ENCODE measurements at regions not wholly inside any gene's neighbourhood (a gene's known extent, or its start where the extent isn't known, plus 50 kb on each side); places are given as distances from the start of the nearest gene placed in this dataset.
"Not testable (repeated sequence)": the region's sequence is repeated elsewhere in the genome, so short reads cannot be mapped to it uniquely, and the experiment has no call there.

GRCh38 chr4:72761368-72762038, 192.5 kb upstream of the ADAMTS3 start:
- Histone ChIP-seq H3K36me3 (replicated peaks in 1 of 2; ENCODE audit: control insufficient read depth in 1 of 2, insufficient read depth in 2 of 2, low read length in 2 of 2) (no peaks in the 10 kb centered on the region), H2AFZ (ENCODE audit: insufficient read depth, low read depth, low read length, poor library complexity, severe bottlenecking) (no peak overlapping the region), H3K9me3 (replicated peaks in 1 of 2; ENCODE audit: control insufficient read depth in 1 of 2, insufficient read depth in 1 of 2, low read length in 2 of 2) (no peaks in the 10 kb centered on the region), H3K27me3 (ENCODE audit: control insufficient read depth in 2 of 2, insufficient read depth in 2 of 2, low read length in 2 of 2) (no peaks in the 10 kb centered on the region), H4K20me1 (ENCODE audit: insufficient read depth, low read length) (no peaks in the 10 kb centered on the region), H3K4me1 (ENCODE audit: control insufficient read depth in 1 of 2, insufficient read depth in 2 of 2, low read length in 2 of 2) (no peaks in the 10 kb centered on the region), H3K9ac (ENCODE audit: insufficient read depth, low read length, poor library complexity, severe bottlenecking) (no peak overlapping the region), H3K4me3 (replicated peaks in 1 of 3; ENCODE audit: low read depth in 2 of 3, low read length in 3 of 3) (no peak overlapping the region), H3K27ac (ENCODE audit: low read depth in 1 of 2, low read length in 2 of 2) (no peak overlapping the region), H3K79me2 (ENCODE audit: insufficient read depth, low read length) (no peaks in the 10 kb centered on the region), H3K4me2 (replicated peaks; ENCODE audit: extremely low read depth, low read length, poor library complexity, severe bottlenecking) (no peak overlapping the region)
- DNase-seq, result no peak
- WGBS (ENCODE audit: insufficient coverage), result 100% methylated on average over 3 of the region's 5 CpGs
- Mint-ChIP-seq H3K4me3 (no peak overlapping the region), H3K9me3 (peaks cover 0 to 8% (median 2%) of the 10 kb centered on the region in 7 donors), H3K4me1 (no peaks in the 10 kb centered on the region), H3K27ac (no peak overlapping the region), H3K36me3 (no peaks in the 10 kb centered on the region), H3K27me3 (ENCODE audit: low read depth in 3 of 3) (peaks cover 0 to 1% (median 0%) of the 10 kb centered on the region in 3 donors)
- TF ChIP-seq CTCF (IDR thresholded peaks at IDR 0.05), result no peak
- intact Hi-C loops (cut with micrococcal nuclease), result no loop called here

GRCh38 chr4:72753414-72753813, 184.4 kb upstream of the ADAMTS3 start:
- H3K36me3 Mint-ChIP-seq; H3K9ac ChIP-seq (ENCODE audit: insufficient read depth, low read length, poor library complexity, severe bottlenecking); H3K27me3 ChIP-seq (ENCODE audit: control insufficient read depth in 2 of 2, insufficient read depth in 2 of 2, low read length in 2 of 2); H3K4me3 ChIP-seq (replicated peaks in 1 of 3; ENCODE audit: low read depth in 2 of 3, low read length in 3 of 3); DNase-seq; H3K36me3 ChIP-seq (replicated peaks in 1 of 2; ENCODE audit: control insufficient read depth in 1 of 2, insufficient read depth in 2 of 2, low read length in 2 of 2); H3K79me2 ChIP-seq (ENCODE audit: insufficient read depth, low read length); H3K27me3 Mint-ChIP-seq (ENCODE audit: low read depth in 3 of 3); H3K27ac ChIP-seq (ENCODE audit: low read depth in 1 of 2, low read length in 2 of 2); H3K4me3 Mint-ChIP-seq; H4K20me1 ChIP-seq (ENCODE audit: insufficient read depth, low read length); H3K4me1 Mint-ChIP-seq; H2AFZ ChIP-seq (ENCODE audit: insufficient read depth, low read depth, low read length, poor library complexity, severe bottlenecking); intact Hi-C loops (cut with micrococcal nuclease); H3K4me1 ChIP-seq (ENCODE audit: control insufficient read depth in 1 of 2, insufficient read depth in 2 of 2, low read length in 2 of 2); H3K4me2 ChIP-seq (replicated peaks; ENCODE audit: extremely low read depth, low read length, poor library complexity, severe bottlenecking); H3K27ac Mint-ChIP-seq: not testable (repeated sequence)
- H3K9me3 Mint-ChIP-seq, result peaks cover 12 to 36% (median 19%) of the 10 kb centered on the region in 7 donors
- peaks cover 23 to 30% of the 10 kb centered on the region in 2 donors for H3K9me3 ChIP-seq (replicated peaks in 1 of 2; ENCODE audit: control insufficient read depth in 1 of 2, insufficient read depth in 1 of 2, low read length in 2 of 2)
